ENCODE measurements at regions not wholly inside any gene's neighbourhood (a gene's known extent, or its start where the extent isn't known, plus 50 kb on each side); places are given as distances from the start of the nearest gene placed in this dataset.
"Not testable (repeated sequence)": the region's sequence is repeated elsewhere in the genome, so short reads cannot be mapped to it uniquely, and the experiment has no call there.

- DNase-seq (ENCODE audit: low spot score): no peak
Measured at GRCh38 chr2:123717636-123718334, 307.3 kb upstream of the CNTNAP5 start.

GRCh38 chr2:123720760-123721159, 304.3 kb upstream of the CNTNAP5 start:
- no peak for DNase-seq (ENCODE audit: low spot score)

GRCh38 chr2:123723706-123724105, 301.4 kb upstream of the CNTNAP5 start:
- no peak for DNase-seq (ENCODE audit: low spot score)

GRCh38 chr2:123732563-123732962, 292.5 kb upstream of the CNTNAP5 start:
- DNase-seq (ENCODE audit: low spot score): no peak

DNA sequence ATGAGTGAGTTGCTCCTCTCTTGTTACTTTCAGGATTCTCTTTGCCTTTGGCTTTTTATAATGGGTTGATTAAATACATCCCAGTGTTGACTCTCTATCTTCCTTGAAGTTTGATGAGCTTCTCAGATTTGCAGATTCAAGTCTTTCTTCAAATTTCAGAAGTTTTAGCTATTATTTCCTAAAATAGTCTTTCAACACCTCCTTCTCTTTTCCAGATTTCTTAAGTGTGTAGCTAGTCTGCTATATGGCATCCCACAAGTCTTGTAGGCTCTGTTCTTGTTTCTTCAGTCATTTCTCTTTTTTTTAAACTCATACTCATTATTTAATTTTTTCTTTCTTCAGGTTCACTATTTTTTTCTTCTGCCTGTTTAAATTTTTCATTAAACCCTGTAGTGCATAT, 287.7 kb upstream of the CNTNAP5 start:
- no peak for DNase-seq (ENCODE audit: low spot score)

DNA sequence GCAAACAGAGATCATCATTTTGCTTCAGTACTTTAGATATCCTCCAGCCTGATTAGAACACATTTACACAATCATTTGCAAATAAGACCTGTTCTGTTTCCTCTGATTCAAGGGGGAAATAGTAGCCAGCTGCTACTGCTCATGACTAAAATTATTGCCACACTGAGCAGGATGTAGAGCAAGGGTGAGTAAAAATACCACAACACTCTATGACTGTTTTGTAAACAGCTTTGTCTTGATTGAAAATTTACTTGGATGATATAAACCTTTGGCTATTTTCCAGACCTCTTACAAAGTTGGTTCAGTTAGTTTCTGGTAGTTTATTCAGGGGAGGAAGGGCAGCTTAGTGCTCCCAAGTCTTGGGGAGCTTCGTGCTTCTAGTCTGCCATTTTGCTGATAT, 286.4 kb upstream of the CNTNAP5 start:
- DNase-seq (ENCODE audit: low spot score): no peak

- DNase-seq (ENCODE audit: low spot score): no peak
Measured at GRCh38 chr2:123746006-123746405, 279.1 kb upstream of the CNTNAP5 start.

DNA sequence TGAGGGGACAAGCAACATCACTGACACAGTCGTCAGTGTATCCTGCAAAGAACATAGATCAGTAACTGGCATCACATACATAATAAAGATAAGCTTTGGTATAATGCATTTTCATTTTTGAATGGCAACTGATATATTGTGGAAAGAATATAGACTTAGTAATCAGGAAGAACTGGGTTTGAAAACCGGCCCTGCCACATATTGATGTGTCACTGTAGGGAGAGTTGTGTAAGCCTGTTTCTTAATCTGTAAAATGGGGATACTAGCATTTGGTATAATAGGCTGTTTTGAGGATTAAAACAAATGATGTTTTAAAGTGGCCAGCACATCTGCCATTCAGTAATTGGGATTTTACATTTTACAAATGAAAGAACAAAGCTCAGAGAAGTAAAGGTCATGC, 277.8 kb upstream of the CNTNAP5 start:
- DNase-seq (ENCODE audit: low spot score): no peak

DNA sequence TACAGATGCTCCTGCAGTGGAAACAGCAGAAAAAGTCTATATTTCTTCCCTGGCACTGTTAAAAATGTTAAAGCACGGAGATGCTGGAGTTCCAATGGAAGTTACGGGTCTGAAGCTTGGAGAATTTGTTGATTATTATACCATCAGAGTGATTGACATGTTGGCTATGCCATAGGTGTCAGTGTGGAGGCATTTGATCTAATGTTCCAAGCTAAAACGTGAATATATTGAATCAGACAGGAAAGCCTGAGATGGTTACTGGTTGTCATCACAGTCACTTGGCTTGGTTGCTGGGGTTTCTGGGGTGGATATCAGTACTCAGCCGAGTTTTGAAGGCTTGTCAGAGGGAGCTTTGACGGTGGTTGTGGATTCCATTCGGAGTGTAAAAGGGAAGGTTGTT, 262.9 kb upstream of the CNTNAP5 start:
- no peak for DNase-seq (ENCODE audit: low spot score)

- DNase-seq (ENCODE audit: low spot score): no peak
Measured at GRCh38 chr2:123768233-123768632, 256.9 kb upstream of the CNTNAP5 start.

DNA sequence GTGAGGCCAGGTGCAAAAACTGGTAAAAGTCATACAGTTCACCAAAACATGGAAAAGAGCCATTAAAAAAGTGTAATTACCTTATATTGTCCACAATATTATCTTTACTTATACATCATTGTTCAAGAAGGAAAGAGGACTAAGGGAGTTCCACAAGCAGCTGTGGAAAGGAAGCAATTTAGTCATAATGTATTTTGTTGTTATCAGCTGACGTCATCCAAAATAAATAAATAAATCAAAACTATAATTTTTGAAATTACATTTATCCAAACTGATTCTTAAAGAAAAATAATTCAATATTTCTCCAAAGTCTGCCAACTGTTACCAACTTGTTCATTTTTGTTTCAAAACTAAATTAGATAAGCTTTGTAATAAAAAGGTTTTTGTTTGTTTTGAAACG, 256.1 kb upstream of the CNTNAP5 start:
- no peak for DNase-seq (ENCODE audit: low spot score)

DNA sequence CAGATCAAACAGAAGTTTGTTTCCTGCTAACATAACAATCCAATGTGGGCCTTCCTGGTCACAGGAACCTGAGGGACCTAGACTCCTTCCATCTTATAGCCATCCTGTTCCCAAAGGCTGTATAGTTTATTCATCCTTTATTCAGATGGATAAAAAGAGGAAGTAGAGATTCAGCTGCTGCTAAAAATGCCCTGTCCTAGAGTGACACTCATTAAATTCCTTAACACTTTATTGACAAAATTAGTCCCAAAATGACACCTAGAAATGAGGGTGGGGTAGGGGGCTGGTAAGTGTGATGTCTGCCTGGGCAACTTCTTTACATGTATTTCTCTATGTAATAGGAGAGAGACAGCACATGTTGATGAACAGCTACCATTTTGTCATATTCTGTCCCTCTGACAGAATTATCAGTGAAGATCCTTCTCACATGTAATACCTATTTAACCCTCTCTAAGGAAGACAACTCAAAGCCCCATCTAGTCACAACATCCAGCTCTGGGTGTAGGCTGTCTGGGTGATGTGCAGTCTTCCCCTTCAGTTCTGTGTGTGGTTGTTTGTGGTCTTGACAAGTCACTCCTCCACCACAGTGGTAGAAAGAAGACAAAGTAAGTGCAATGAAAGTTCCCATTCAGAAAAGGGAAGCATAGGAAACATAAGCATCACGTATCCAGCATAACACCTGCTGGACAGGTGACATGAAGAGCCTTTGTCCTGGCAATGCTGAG, 253.9 kb upstream of the CNTNAP5 start:
- no peak for DNase-seq (ENCODE audit: low spot score)

DNA sequence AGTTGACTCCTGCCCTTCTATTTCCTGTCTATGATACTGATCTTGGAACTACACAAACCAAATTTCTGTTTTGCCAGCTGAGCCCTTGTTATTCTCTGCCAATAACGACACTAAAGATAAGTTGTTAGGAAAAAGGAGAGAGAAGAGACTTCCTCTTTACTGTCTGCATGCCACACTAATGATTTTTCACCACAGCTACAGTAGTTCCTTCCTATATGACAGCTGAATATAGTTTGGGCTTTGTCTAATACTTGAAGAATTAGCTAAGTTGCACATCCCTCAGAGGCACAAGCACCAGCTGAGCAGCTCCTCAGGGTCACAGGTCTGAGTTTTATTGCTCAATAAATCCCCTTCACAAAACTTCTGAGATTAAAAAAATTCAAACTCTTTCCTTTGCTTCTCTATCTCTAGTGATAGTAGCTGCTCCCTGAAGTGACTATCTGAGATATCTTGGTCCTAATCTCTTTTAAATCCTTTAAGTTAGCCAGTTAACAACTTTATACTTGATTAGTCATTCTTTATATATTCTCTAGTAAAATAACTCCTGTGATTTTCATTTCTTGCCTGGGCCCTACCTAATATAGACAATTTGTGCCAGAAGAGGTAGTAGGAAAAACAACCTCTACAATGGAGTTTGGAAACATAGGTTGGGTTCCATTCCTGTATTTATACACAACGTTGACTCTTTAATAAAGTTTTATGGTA, 253.0 kb upstream of the CNTNAP5 start:
- no peak for DNase-seq (ENCODE audit: low spot score)

- DNase-seq (ENCODE audit: low spot score): no peak
Measured at GRCh38 chr2:123777116-123777515, 248.0 kb upstream of the CNTNAP5 start.

GRCh38 chr2:123783164-123783563, 241.9 kb upstream of the CNTNAP5 start:
- DNase-seq (ENCODE audit: low spot score): no peak

- DNase-seq (ENCODE audit: low spot score): no peak
Measured at GRCh38 chr2:123785332-123785731, 239.8 kb upstream of the CNTNAP5 start.

GRCh38 chr2:123791207-123791606, 233.9 kb upstream of the CNTNAP5 start:
- DNase-seq (ENCODE audit: low spot score): no peak

- no peak for DNase-seq (ENCODE audit: low spot score)
Measured at GRCh38 chr2:123791684-123792083, 233.4 kb upstream of the CNTNAP5 start.

- not testable (repeated sequence) for DNase-seq (ENCODE audit: low spot score)
Measured at GRCh38 chr2:123804126-123804525, 221.0 kb upstream of the CNTNAP5 start.

GRCh38 chr2:123805746-123806145, 219.3 kb upstream of the CNTNAP5 start:
- not testable (repeated sequence) for DNase-seq (ENCODE audit: low spot score)

- DNase-seq (ENCODE audit: low spot score): no peak
Measured at GRCh38 chr2:123808243-123808642, 216.8 kb upstream of the CNTNAP5 start.

- no peak for DNase-seq (ENCODE audit: low spot score)
Measured at GRCh38 chr2:123811846-123812245, 213.2 kb upstream of the CNTNAP5 start.

GRCh38 chr2:123816203-123816602, 208.9 kb upstream of the CNTNAP5 start:
- no peak for DNase-seq (ENCODE audit: low spot score)
